Stimulated activated CD4-positive, alpha-beta T cell treated with anti-CD3 and anti-CD28 coated beads, Interleukin-4, amount 100 ng/mL, for 48 hours (primary cell): ENCODE measurements at regions not wholly inside any gene's neighbourhood (a gene's known extent, or its start where the extent isn't known, plus 50 kb on each side); places are given as distances from the start of the nearest gene placed in this dataset.
"Not testable (repeated sequence)": the region's sequence is repeated elsewhere in the genome, so short reads cannot be mapped to it uniquely, and the experiment has no call there.

Experiments
- DNase-seq, 2 donors: peaks; one replicate each; pipeline ENCODE4 v3.0.0-alpha.2; 2020; ENCODE audit warnings: low read depth in 2 of 2

GRCh38 chr2:143873886-143874285 is 646.0 kb downstream of the ZEB2 start:
- no peak for DNase-seq

- no peak for DNase-seq
Measured at GRCh38 chr2:143870696-143871095, 649.2 kb downstream of the ZEB2 start.

GRCh38 chr2:143856978-143857377 is 662.9 kb downstream of the ZEB2 start:
- no peak for DNase-seq

GRCh38 chr2:143852759-143853158 is 667.2 kb downstream of the ZEB2 start:
- no peak for DNase-seq

- no peak for DNase-seq
Measured at GRCh38 chr2:143850084-143850483, 669.8 kb downstream of the ZEB2 start.

- no peak for DNase-seq
Measured at GRCh38 chr2:143847257-143847656, 672.7 kb downstream of the ZEB2 start.

- no peak for DNase-seq
Measured at GRCh38 chr2:143844986-143845385, 674.9 kb downstream of the ZEB2 start.

GRCh38 chr2:143843686-143844085 is 676.2 kb downstream of the ZEB2 start:
- no peak for DNase-seq

GRCh38 chr2:143842836-143843235 is 677.1 kb downstream of the ZEB2 start:
- DNase-seq: no peak

GRCh38 chr2:143841935-143842334 is 678.0 kb downstream of the ZEB2 start:
- no peak for DNase-seq

- no peak for DNase-seq
Measured at GRCh38 chr2:143840601-143841000, 679.3 kb downstream of the ZEB2 start.

- no peak for DNase-seq
Measured at GRCh38 chr2:143840194-143840593, 679.7 kb downstream of the ZEB2 start.

GRCh38 chr2:143839456-143839855 is 680.5 kb downstream of the ZEB2 start:
- DNase-seq: no peak

GRCh38 chr2:143837055-143837454 is 682.9 kb downstream of the ZEB2 start:
- not testable (repeated sequence) for DNase-seq

GRCh38 chr2:143835481-143835880 is 684.4 kb downstream of the ZEB2 start:
- DNase-seq: no peak

GRCh38 chr2:143833015-143833660 is 686.8 kb downstream of the ZEB2 start:
- DNase-seq: no peak

- DNase-seq: no peak
Measured at GRCh38 chr2:143830476-143830875, 689.4 kb downstream of the ZEB2 start.

GRCh38 chr2:143828763-143829537 is 691.0 kb downstream of the ZEB2 start:
- DNase-seq: no peak

GRCh38 chr2:143824791-143825190 is 695.1 kb downstream of the ZEB2 start:
- no peak for DNase-seq

- no peak for DNase-seq
Measured at GRCh38 chr2:143823876-143824275, 694.7 kb downstream of the ARHGAP15 start.

- DNase-seq: no peak
Measured at GRCh38 chr2:143823296-143823695, 694.1 kb downstream of the ARHGAP15 start.

GRCh38 chr2:143822736-143823135 is 693.5 kb downstream of the ARHGAP15 start:
- DNase-seq: no peak

- DNase-seq: no peak
Measured at GRCh38 chr2:143819764-143820163, 690.5 kb downstream of the ARHGAP15 start.
